SK-N-MC (cell line): ENCODE measurements at regions not wholly inside any gene's neighbourhood (a gene's known extent, or its start where the extent isn't known, plus 50 kb on each side); places are given as distances from the start of the nearest gene placed in this dataset.

Experiments
- EZH2 ChIP-seq: fragments of 200-600 bp; sonication (generic); IDR thresholded peaks from one replicate; pipeline ENCODE4 v1.6.1; 2017; ENCODE audit warnings: antibody characterized with exemption
- POLR2AphosphoS5 ChIP-seq: IDR thresholded peaks from 2 replicates; pipeline ENCODE4 v1.6.1; 2012; ENCODE audit warnings: mild to moderate bottlenecking, low read depth, low read length, borderline replicate concordance

- TF ChIP-seq EZH2 (no peak), POLR2AphosphoS5 (no peak)
These were observed 390.3 kb upstream of the CCL2 start for GRCh38 chr17:33864758-33865229.
